Breast epithelium (tissue), 4 donors: ENCODE measurements at regions not wholly inside any gene's neighbourhood (a gene's known extent, or its start where the extent isn't known, plus 50 kb on each side); places are given as distances from the start of the nearest gene placed in this dataset.

Experiments used
- DNase-seq, 2 donors: peaks; one replicate each; pipeline ENCODE4 v3.0.0-alpha.2; 2019; ENCODE audit warnings: low spot score in 2 of 2
- H3K27ac ChIP-seq, 2 donors: fragments of 200-600 bp; sonication (generic) in 1 of 2; one replicate each; pipeline ENCODE4 v1.5.1; 2016 to 2019; ENCODE audit warnings: mild to moderate bottlenecking in 1 of 2
- H3K27me3 ChIP-seq, 2 donors: fragments of 200-600 bp; sonication (generic) in 1 of 2; one replicate each; pipeline versions ENCODE4 v1.5.1 to v1.6.0; 2017 to 2019; ENCODE audit warnings: control low read depth in 1 of 2, mild to moderate bottlenecking in 1 of 2
- H3K36me3 ChIP-seq: fragments of 200-600 bp; one replicate; pipeline ENCODE4 v1.5.1; 2019
- H3K4me1 ChIP-seq, 2 donors: fragments of 200-600 bp; sonication (generic); one replicate each; pipeline ENCODE4 v1.5.1; 2016 to 2019; ENCODE audit warnings: control low read depth in 1 of 2
- H3K4me3 ChIP-seq, 3 donors: fragments of 200-600 bp; sonication (generic); 1 replicate in 2 of 3; 2 replicates in 1 of 3; pipeline ENCODE4 v1.5.1; 2016 to 2019; ENCODE audit warnings: mild to moderate bottlenecking in 3 of 3, moderate library complexity in 2 of 3
- H3K9me3 ChIP-seq, 2 donors: fragments of 200-600 bp; sonication (generic) in 1 of 2; one replicate each; pipeline ENCODE4 v1.5.1; 2016 to 2019; ENCODE audit warnings: control low read depth in 1 of 2
- POLR2A ChIP-seq: fragments of 450-650 bp; IDR thresholded peaks from one replicate; pipeline ENCODE4 v1.6.1; 2016; ENCODE audit warnings: antibody characterized with exemption, mild to moderate bottlenecking, moderate library complexity
- POLR2AphosphoS5 ChIP-seq, 3 donors: sonication (generic); formaldehyde crosslinking; IDR thresholded peaks; one replicate each; pipeline ENCODE4 v1.6.1; 2017; ENCODE audit warnings: antibody characterized with exemption in 3 of 3
- intact Hi-C: fragments of 100-400 bp; cut with DNase I; formaldehyde crosslinking; loops from one replicate; pipeline ENCODE4 v1.15.1; 2023; ENCODE audit warnings: low total_unique reads
- TF ChIP-seq, protein P1 (sequence below), 3 donors: fragments of 450-650 bp; IDR thresholded peaks; one replicate each; pipeline ENCODE4 v1.5.1; 2016 to 2017; ENCODE audit warnings: antibody characterized with exemption in 3 of 3, mild to moderate bottlenecking in 3 of 3, moderate library complexity in 3 of 3

DNA sequence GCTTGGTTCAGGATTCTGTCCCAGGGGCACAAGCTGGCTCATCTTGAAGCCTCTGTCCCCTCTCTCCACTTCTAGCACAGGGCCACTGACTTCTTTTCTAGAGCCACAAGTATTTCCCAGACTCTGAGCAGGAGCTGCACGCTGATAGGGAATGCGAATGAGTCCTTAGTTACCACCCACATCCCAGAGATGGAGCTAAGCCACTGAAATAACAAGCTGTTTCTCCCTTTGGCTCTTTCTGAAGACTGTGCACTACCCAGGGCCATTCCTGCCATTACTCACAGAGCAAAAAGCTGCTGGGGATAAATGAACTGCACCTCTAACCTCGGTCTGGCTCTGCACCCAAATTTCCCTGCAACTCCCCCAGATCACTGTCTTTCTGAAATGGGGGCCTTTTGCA is 70.6 kb downstream of the TSN start:
- H3K27ac ChIP-seq = no peak overlapping the region
- peaks cover 0 to 4% of the 10 kb centered on the region in 2 donors for H3K9me3 ChIP-seq
- TF ChIP-seq POLR2A (no peak), POLR2AphosphoS5 (IDR thresholded peaks at IDR 0.05) (no peak)
- TF ChIP-seq, protein P1, sequence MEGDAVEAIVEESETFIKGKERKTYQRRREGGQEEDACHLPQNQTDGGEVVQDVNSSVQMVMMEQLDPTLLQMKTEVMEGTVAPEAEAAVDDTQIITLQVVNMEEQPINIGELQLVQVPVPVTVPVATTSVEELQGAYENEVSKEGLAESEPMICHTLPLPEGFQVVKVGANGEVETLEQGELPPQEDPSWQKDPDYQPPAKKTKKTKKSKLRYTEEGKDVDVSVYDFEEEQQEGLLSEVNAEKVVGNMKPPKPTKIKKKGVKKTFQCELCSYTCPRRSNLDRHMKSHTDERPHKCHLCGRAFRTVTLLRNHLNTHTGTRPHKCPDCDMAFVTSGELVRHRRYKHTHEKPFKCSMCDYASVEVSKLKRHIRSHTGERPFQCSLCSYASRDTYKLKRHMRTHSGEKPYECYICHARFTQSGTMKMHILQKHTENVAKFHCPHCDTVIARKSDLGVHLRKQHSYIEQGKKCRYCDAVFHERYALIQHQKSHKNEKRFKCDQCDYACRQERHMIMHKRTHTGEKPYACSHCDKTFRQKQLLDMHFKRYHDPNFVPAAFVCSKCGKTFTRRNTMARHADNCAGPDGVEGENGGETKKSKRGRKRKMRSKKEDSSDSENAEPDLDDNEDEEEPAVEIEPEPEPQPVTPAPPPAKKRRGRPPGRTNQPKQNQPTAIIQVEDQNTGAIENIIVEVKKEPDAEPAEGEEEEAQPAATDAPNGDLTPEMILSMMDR (IDR thresholded peaks at IDR 0.05) = no peak
- H3K36me3 ChIP-seq = no peaks in the 10 kb centered on the region
- intact Hi-C loops = no loop called here
- no peak for DNase-seq
- no peak overlapping the region for H3K4me3 ChIP-seq
- no peaks in the 10 kb centered on the region for H3K4me1 ChIP-seq
- no peaks in the 10 kb centered on the region for H3K27me3 ChIP-seq

GRCh38 chr2:121828281-121828731 is 72.9 kb downstream of the TSN start:
- Histone ChIP-seq H3K9me3 (no peaks in the 10 kb centered on the region), H3K4me1 (no peaks in the 10 kb centered on the region), H3K4me3 (no peak overlapping the region), H3K27ac (no peak overlapping the region), H3K36me3 (no peaks in the 10 kb centered on the region), H3K27me3 (no peaks in the 10 kb centered on the region)
- DNase-seq = no peak
- intact Hi-C loops = no loop called here
- TF ChIP-seq POLR2A (no peak), POLR2AphosphoS5 (IDR thresholded peaks at IDR 0.05) (no peak)
- TF ChIP-seq, protein P1 (IDR thresholded peaks at IDR 0.05) = no peak

DNA sequence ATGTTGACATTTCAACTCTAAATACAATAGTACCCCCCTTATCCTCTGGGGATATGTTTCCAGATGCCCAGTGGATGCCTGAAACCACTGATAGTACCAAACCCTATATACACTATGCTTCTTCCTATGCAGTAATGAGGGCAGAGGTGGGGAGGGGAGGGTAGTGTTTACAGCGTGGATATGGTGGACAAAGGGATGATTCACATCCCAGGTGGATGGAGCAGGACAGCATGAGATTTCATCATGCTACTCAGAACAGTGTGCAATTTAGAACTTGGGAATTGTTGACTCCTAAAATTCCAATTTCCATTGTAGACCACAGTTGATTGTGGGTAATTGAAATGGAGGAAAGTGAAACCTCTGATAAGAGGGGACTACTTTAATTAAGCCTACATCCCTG is 75.4 kb downstream of the TSN start:
- Histone ChIP-seq H3K4me1 (no peaks in the 10 kb centered on the region), H3K36me3 (no peaks in the 10 kb centered on the region), H3K27me3 (no peaks in the 10 kb centered on the region), H3K27ac (no peak overlapping the region), H3K9me3 (no peaks in the 10 kb centered on the region), H3K4me3 (no peak overlapping the region)
- TF ChIP-seq POLR2A (no peak), POLR2AphosphoS5 (IDR thresholded peaks at IDR 0.05) (no peak)
- TF ChIP-seq, protein P1 (IDR thresholded peaks at IDR 0.05) = no peak
- DNase-seq = no peak
- intact Hi-C loops = no loop called here

GRCh38 chr2:121831841-121832240 is 76.4 kb downstream of the TSN start:
- no peak for DNase-seq
- H3K36me3 ChIP-seq = no peaks in the 10 kb centered on the region
- no peak overlapping the region for H3K4me3 ChIP-seq
- intact Hi-C loops = no loop called here
- no peaks in the 10 kb centered on the region for H3K9me3 ChIP-seq
- no peak overlapping the region for H3K27ac ChIP-seq
- no peaks in the 10 kb centered on the region for H3K4me1 ChIP-seq
- TF ChIP-seq, protein P1 (IDR thresholded peaks at IDR 0.05) = no peak
- TF ChIP-seq POLR2AphosphoS5 (IDR thresholded peaks at IDR 0.05) = no peak
- TF ChIP-seq POLR2A = no peak
- no peaks in the 10 kb centered on the region for H3K27me3 ChIP-seq

GRCh38 chr2:121832412-121833357 is 77.2 kb downstream of the TSN start:
- intact Hi-C loops = no loop called here
- no peak for DNase-seq
- Histone ChIP-seq H3K4me1 (no peaks in the 10 kb centered on the region), H3K36me3 (no peaks in the 10 kb centered on the region), H3K9me3 (no peaks in the 10 kb centered on the region), H3K4me3 (no peak overlapping the region), H3K27me3 (no peaks in the 10 kb centered on the region), H3K27ac (no peak overlapping the region)
- TF ChIP-seq POLR2AphosphoS5 (IDR thresholded peaks at IDR 0.05) (no peak), POLR2A (no peak)
- TF ChIP-seq, protein P1 (IDR thresholded peaks at IDR 0.05) = no peak
